Liver (tissue), 8 donors: ENCODE measurements at regions not wholly inside any gene's neighbourhood (a gene's known extent, or its start where the extent isn't known, plus 50 kb on each side); places are given as distances from the start of the nearest gene placed in this dataset.

ENCODE experiments used
- DNase-seq: peaks from one replicate; pipeline ENCODE4 v3.0.0-alpha.2; 2017; ENCODE audit warnings: low spot score
- H3K27ac ChIP-seq, 2 donors: one replicate each; pipeline ENCODE4 v1.7.0; 2013; ENCODE audit warnings: inconsistent platforms in 2 of 2, low read length in 2 of 2, control low read depth in 1 of 2, low read depth in 1 of 2, mild to moderate bottlenecking in 1 of 2
- H3K27me3 ChIP-seq, 4 donors: one replicate each; pipeline versions ENCODE4 v1.6.1 to v1.7.0; 2013; ENCODE audit warnings: low read length in 3 of 4, inconsistent platforms in 1 of 4, mild to moderate bottlenecking in 1 of 4, moderate library complexity in 1 of 4; ENCODE audit not compliant: control insufficient read depth in 4 of 4, insufficient read depth in 4 of 4
- H3K36me3 ChIP-seq, 4 donors: one replicate each; pipeline versions ENCODE4 v1.6.1 to v1.7.0; 2013; ENCODE audit warnings: low read length in 3 of 4, mild to moderate bottlenecking in 3 of 4, low read depth in 1 of 4, moderate library complexity in 1 of 4; ENCODE audit not compliant: control insufficient read depth in 4 of 4, insufficient read depth in 3 of 4
- H3K4me1 ChIP-seq, 4 donors: one replicate each; pipeline versions ENCODE4 v1.6.1 to v1.7.0; 2013; ENCODE audit warnings: low read length in 3 of 4, mild to moderate bottlenecking in 3 of 4, moderate library complexity in 1 of 4; ENCODE audit not compliant: control insufficient read depth in 4 of 4, insufficient read depth in 4 of 4
- H3K4me3 ChIP-seq, 3 donors: one replicate each; pipeline versions ENCODE4 v1.6.1 to v1.7.0; 2013; ENCODE audit warnings: low read length in 3 of 3, control low read depth in 1 of 3, low read depth in 1 of 3, mild to moderate bottlenecking in 1 of 3
- H3K9ac ChIP-seq, 2 donors: one replicate each; pipeline ENCODE4 v1.7.0; 2013; ENCODE audit warnings: low read length in 2 of 2, mild to moderate bottlenecking in 2 of 2, moderate library complexity in 2 of 2, control low read depth in 1 of 2, low read depth in 1 of 2
- H3K9me3 ChIP-seq, 4 donors: one replicate each; pipeline versions ENCODE4 v1.6.1 to v1.7.0; 2013; ENCODE audit warnings: low read length in 3 of 4; ENCODE audit not compliant: control insufficient read depth in 4 of 4
- EGR1 ChIP-seq, 2 donors: IDR thresholded peaks; 2 replicates each; pipeline ENCODE4 v1.6.1; 2016 to 2018; ENCODE audit warnings: antibody characterized with exemption in 2 of 2, low read depth in 2 of 2
- FOXA1 ChIP-seq: IDR thresholded peaks from 2 replicates; pipeline ENCODE4 v1.6.1; 2016; ENCODE audit warnings: antibody characterized with exemption
- FOXA2 ChIP-seq: IDR thresholded peaks from 2 replicates; pipeline ENCODE4 v1.6.1; 2016; ENCODE audit warnings: antibody characterized with exemption
- GABPA ChIP-seq, 2 donors: IDR thresholded peaks in 1 of 2; conservative IDR thresholded peaks in 1 of 2; 2 replicates each; pipeline ENCODE4 v1.6.1; 2016; ENCODE audit warnings: antibody characterized with exemption in 2 of 2, mild to moderate bottlenecking in 1 of 2, moderate library complexity in 1 of 2
- HNF4A ChIP-seq, 2 donors: conservative IDR thresholded peaks; 2 replicates each; pipeline ENCODE4 v1.6.1; 2016; ENCODE audit warnings: antibody characterized with exemption in 2 of 2, mild to moderate bottlenecking in 2 of 2
- HNF4G ChIP-seq: IDR thresholded peaks from 2 replicates; pipeline ENCODE4 v1.6.1; 2016; ENCODE audit warnings: antibody characterized with exemption
- JUND ChIP-seq, 2 donors: IDR thresholded peaks; 2 replicates each; pipeline ENCODE4 v1.6.1; 2016; ENCODE audit warnings: antibody characterized with exemption in 2 of 2
- RAD21 ChIP-seq, 2 donors: IDR thresholded peaks; 2 replicates each; pipeline ENCODE4 v1.6.1; 2016; ENCODE audit warnings: antibody characterized with exemption in 2 of 2, mild to moderate bottlenecking in 2 of 2
- RXRA ChIP-seq, 2 donors: IDR thresholded peaks; 2 replicates each; pipeline ENCODE4 v1.6.1; 2017 to 2018; ENCODE audit warnings: antibody characterized with exemption in 2 of 2, mild to moderate bottlenecking in 1 of 2
- TAF1 ChIP-seq: conservative IDR thresholded peaks from 2 replicates; pipeline ENCODE4 v1.6.1; 2016; ENCODE audit warnings: antibody characterized with exemption, mild to moderate bottlenecking
- YY1 ChIP-seq: IDR thresholded peaks from 2 replicates; pipeline ENCODE4 v1.6.1; 2016; ENCODE audit warnings: antibody characterized with exemption, mild to moderate bottlenecking
- WGBS: extraction: QIAGEN DNeasy Blood & Tissue Kit; methylation state at CpG from one replicate; pipeline ENCODE4 v1.1.7; 2013; 5-methylcytosine and 5-hydroxymethylcytosine counted together
- TF ChIP-seq, protein P1 (sequence below): fragments of 150-350 bp; IDR thresholded peaks from 2 replicates; pipeline ENCODE4 v1.5.1; 2017; ENCODE audit warnings: improper control_type of control experiment, low read depth, low read length; ENCODE audit not compliant: missing input control
- TF ChIP-seq, protein P2 (sequence below): IDR thresholded peaks from 2 replicates; pipeline ENCODE4 v1.6.1; 2016; ENCODE audit warnings: antibody characterized with exemption
- TF ChIP-seq, protein P3 (sequence below): IDR thresholded peaks from 2 replicates; pipeline ENCODE4 v1.6.1; 2016; ENCODE audit warnings: antibody characterized with exemption
- TF ChIP-seq, protein P4 (sequence below): IDR thresholded peaks from 2 replicates; pipeline ENCODE4 v1.6.1; 2016; ENCODE audit warnings: antibody characterized with exemption
- TF ChIP-seq, protein P5 (sequence below): IDR thresholded peaks from 2 replicates; pipeline ENCODE4 v1.6.1; 2016; ENCODE audit warnings: antibody characterized with exemption, mild to moderate bottlenecking
- donor health status: healthy.
- donor health status: healthy.
- donor health status: healthy.
- donor health status: healthy.
- donor health status: healthy.

DNA sequence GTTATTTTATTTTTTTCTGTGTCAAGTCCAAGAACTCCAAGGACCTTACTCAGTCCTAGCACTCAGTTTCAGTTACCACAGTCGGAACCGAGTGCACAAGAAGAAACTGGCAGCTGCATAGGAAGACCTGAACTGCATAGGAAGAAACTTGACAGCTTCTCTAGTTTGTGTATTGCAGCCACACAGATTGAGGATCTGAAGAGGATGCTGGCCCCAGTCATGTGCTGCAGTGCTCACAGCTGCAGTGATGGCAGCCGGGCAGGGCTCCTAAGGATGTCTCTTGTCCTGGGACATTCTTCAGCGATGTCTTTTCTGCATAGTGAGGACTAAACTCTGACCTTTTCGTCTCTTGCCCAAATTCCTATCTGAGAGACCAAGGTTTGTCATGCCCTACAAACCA is 261.2 kb downstream of the STIM2 start:
- Histone ChIP-seq H3K27ac (no peak overlapping the region), H3K9me3 (peaks cover 0 to 4% (median 0%) of the 10 kb centered on the region in 4 donors), H3K4me3 (no peak overlapping the region), H3K27me3 (no peaks in the 10 kb centered on the region), H3K4me1 (no peaks in the 10 kb centered on the region), H3K9ac (no peak overlapping the region), H3K36me3 (no peaks in the 10 kb centered on the region)
- 79% methylated on average over 5 of the region's 5 CpGs for WGBS
- no peak for TF ChIP-seq RXRA (IDR thresholded peaks at IDR 0.05)
- no peak for DNase-seq

DNA sequence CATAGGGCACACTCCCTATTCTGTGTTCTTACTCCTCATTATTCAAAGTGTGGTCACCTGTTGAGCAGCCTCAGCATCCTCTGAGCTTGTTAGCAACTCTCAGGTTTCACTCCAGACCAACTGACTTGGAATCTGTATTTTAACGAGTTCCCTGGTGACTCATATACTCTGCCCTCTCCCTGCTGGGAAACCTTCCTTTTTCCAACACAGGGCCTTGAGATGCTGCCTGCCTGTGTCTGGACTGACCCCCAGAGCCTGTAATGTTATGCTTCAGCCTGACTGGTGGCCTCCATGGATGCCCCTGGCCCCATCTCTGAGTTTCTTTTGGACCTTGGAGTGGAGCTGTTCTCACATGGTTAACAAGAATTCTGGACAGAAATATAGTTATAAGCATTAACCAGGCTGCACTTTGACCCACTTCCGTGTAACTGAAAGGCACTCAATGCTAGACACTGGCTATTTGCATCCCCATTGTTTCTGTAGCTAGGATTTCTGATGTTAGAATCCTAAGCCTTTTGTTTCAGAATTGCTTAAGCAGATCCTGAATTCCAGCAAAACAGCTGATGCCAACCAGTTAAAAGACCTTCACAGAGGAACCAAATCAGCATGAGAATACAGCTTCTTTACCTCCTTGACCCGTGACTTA is 262.6 kb downstream of the STIM2 start:
- Histone ChIP-seq H3K27ac (no peak overlapping the region), H3K36me3 (no peaks in the 10 kb centered on the region), H3K4me3 (no peak overlapping the region), H3K9me3 (no peaks in the 10 kb centered on the region), H3K9ac (no peak overlapping the region), H3K4me1 (no peaks in the 10 kb centered on the region), H3K27me3 (no peaks in the 10 kb centered on the region)
- no peak for DNase-seq
- WGBS = 38% methylated on average over 3 of the region's 3 CpGs
- no peak for TF ChIP-seq HNF4A (conservative IDR thresholded peaks at IDR 0.05)
- TF ChIP-seq, protein P1, sequence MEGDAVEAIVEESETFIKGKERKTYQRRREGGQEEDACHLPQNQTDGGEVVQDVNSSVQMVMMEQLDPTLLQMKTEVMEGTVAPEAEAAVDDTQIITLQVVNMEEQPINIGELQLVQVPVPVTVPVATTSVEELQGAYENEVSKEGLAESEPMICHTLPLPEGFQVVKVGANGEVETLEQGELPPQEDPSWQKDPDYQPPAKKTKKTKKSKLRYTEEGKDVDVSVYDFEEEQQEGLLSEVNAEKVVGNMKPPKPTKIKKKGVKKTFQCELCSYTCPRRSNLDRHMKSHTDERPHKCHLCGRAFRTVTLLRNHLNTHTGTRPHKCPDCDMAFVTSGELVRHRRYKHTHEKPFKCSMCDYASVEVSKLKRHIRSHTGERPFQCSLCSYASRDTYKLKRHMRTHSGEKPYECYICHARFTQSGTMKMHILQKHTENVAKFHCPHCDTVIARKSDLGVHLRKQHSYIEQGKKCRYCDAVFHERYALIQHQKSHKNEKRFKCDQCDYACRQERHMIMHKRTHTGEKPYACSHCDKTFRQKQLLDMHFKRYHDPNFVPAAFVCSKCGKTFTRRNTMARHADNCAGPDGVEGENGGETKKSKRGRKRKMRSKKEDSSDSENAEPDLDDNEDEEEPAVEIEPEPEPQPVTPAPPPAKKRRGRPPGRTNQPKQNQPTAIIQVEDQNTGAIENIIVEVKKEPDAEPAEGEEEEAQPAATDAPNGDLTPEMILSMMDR = no peak
- TF ChIP-seq RAD21 (IDR thresholded peaks at IDR 0.05) = no peak
- no peak for TF ChIP-seq FOXA2
- no peak for TF ChIP-seq JUND (IDR thresholded peaks at IDR 0.05)
- no peak for TF ChIP-seq TAF1
- TF ChIP-seq, protein P2, sequence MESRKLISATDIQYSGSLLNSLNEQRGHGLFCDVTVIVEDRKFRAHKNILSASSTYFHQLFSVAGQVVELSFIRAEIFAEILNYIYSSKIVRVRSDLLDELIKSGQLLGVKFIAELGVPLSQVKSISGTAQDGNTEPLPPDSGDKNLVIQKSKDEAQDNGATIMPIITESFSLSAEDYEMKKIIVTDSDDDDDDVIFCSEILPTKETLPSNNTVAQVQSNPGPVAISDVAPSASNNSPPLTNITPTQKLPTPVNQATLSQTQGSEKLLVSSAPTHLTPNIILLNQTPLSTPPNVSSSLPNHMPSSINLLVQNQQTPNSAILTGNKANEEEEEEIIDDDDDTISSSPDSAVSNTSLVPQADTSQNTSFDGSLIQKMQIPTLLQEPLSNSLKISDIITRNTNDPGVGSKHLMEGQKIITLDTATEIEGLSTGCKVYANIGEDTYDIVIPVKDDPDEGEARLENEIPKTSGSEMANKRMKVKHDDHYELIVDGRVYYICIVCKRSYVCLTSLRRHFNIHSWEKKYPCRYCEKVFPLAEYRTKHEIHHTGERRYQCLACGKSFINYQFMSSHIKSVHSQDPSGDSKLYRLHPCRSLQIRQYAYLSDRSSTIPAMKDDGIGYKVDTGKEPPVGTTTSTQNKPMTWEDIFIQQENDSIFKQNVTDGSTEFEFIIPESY = no peak
- no peak for TF ChIP-seq EGR1 (IDR thresholded peaks at IDR 0.05; ENCODE audit: low read depth in 2 of 2)
- TF ChIP-seq, protein P3, sequence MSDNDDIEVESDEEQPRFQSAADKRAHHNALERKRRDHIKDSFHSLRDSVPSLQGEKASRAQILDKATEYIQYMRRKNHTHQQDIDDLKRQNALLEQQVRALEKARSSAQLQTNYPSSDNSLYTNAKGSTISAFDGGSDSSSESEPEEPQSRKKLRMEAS = no peak
- TF ChIP-seq, protein P4, sequence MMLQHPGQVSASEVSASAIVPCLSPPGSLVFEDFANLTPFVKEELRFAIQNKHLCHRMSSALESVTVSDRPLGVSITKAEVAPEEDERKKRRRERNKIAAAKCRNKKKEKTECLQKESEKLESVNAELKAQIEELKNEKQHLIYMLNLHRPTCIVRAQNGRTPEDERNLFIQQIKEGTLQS = no peak
- TF ChIP-seq HNF4G = no peak
- TF ChIP-seq, protein P5, sequence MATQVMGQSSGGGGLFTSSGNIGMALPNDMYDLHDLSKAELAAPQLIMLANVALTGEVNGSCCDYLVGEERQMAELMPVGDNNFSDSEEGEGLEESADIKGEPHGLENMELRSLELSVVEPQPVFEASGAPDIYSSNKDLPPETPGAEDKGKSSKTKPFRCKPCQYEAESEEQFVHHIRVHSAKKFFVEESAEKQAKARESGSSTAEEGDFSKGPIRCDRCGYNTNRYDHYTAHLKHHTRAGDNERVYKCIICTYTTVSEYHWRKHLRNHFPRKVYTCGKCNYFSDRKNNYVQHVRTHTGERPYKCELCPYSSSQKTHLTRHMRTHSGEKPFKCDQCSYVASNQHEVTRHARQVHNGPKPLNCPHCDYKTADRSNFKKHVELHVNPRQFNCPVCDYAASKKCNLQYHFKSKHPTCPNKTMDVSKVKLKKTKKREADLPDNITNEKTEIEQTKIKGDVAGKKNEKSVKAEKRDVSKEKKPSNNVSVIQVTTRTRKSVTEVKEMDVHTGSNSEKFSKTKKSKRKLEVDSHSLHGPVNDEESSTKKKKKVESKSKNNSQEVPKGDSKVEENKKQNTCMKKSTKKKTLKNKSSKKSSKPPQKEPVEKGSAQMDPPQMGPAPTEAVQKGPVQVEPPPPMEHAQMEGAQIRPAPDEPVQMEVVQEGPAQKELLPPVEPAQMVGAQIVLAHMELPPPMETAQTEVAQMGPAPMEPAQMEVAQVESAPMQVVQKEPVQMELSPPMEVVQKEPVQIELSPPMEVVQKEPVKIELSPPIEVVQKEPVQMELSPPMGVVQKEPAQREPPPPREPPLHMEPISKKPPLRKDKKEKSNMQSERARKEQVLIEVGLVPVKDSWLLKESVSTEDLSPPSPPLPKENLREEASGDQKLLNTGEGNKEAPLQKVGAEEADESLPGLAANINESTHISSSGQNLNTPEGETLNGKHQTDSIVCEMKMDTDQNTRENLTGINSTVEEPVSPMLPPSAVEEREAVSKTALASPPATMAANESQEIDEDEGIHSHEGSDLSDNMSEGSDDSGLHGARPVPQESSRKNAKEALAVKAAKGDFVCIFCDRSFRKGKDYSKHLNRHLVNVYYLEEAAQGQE = no peak
- TF ChIP-seq FOXA1 = no peak
- TF ChIP-seq GABPA (IDR thresholded peaks at IDR 0.05 in 1 of 2, conservative IDR thresholded peaks at IDR 0.05 in 1 of 2) = no peak
- TF ChIP-seq YY1 = no peak
